ENCODE measurements at regions not wholly inside any gene's neighbourhood (a gene's known extent, or its start where the extent isn't known, plus 50 kb on each side); places are given as distances from the start of the nearest gene placed in this dataset.
"Not testable (repeated sequence)": the region's sequence is repeated elsewhere in the genome, so short reads cannot be mapped to it uniquely, and the experiment has no call there.

DNA sequence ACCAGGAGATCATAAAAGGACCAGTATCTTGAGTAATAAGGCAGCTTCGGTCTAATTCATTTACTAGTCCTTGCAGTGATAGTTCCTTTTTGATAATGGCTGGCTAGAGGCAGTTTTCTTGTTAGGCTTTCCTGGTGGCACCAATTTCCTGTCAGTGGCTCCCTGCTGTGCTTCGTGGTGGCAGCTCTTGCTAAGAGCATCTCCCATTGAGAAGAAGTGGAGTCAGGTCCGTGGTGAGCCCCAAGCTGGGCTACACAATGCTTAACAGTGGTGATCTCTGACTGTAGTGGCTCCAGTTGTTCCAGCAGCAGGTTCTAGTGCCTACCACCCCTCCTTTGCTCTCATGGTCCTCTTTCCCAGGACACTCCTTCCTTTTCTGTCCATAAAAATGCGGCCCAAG, 111.2 kb downstream of the RAP2B start:
- no peak for ATAC-seq
- intact Hi-C loops (cut with DNase I), result no loop called here
- H3K27ac ChIP-seq, result no peak overlapping the region
- no peaks in the 10 kb centered on the region for H3K27me3 ChIP-seq
- no peaks in the 10 kb centered on the region for H3K36me3 ChIP-seq
- TF ChIP-seq POLR2A (IDR thresholded peaks at IDR 0.05), result no peak
- TF ChIP-seq, protein P1, sequence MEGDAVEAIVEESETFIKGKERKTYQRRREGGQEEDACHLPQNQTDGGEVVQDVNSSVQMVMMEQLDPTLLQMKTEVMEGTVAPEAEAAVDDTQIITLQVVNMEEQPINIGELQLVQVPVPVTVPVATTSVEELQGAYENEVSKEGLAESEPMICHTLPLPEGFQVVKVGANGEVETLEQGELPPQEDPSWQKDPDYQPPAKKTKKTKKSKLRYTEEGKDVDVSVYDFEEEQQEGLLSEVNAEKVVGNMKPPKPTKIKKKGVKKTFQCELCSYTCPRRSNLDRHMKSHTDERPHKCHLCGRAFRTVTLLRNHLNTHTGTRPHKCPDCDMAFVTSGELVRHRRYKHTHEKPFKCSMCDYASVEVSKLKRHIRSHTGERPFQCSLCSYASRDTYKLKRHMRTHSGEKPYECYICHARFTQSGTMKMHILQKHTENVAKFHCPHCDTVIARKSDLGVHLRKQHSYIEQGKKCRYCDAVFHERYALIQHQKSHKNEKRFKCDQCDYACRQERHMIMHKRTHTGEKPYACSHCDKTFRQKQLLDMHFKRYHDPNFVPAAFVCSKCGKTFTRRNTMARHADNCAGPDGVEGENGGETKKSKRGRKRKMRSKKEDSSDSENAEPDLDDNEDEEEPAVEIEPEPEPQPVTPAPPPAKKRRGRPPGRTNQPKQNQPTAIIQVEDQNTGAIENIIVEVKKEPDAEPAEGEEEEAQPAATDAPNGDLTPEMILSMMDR (IDR thresholded peaks at IDR 0.05), result no peak
- no peak overlapping the region for H3K4me3 ChIP-seq
- no peaks in the 10 kb centered on the region for H3K9me3 ChIP-seq
- WGBS (ENCODE audit: insufficient coverage, low coverage, low lambda C conversion rate, missing lambda C conversion rate), result 86% methylated on average over 1 of the region's 4 CpGs
- H3K4me1 ChIP-seq, result peaks cover 0 to 11% (median 5%) of the 10 kb centered on the region in 4 donors
- DNase-seq, result no peak

DNA sequence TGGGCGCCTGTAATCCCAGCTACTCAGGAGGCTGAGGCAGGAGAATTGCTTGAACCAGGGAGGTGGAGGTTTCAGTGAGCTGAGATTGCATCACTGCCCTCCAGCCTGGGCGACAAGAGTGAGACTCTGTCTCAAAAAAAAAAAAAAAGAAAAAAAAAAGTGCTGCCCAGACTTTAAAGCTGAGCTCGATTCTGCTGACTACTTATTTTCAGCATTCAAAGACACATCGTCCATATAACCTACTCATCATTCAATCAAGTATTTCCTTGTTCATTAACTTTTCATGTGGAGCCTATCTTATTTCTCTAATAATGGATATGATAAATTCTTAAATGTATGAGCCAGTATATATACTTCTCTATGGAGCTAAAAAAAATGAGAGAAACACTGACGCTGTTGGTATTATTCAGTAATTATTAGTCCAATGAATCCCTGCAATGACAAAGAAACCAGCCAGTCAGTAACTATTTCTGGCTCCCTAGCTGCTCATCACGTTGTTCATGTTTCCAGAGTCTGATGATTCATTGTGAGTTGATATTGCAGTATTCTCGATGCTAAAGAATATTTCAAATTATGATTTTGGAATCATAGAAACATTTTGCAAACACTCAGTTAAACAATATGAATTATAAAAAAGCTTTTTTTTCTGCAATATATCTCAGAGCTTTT, 111.9 kb downstream of the RAP2B start:
- H3K27me3 ChIP-seq, result no peaks in the 10 kb centered on the region
- ATAC-seq (no peak), DNase-seq (no peak)
- H3K4me3 ChIP-seq, result no peak overlapping the region
- TF ChIP-seq, protein P1 (IDR thresholded peaks at IDR 0.05), result no peak
- TF ChIP-seq POLR2A (IDR thresholded peaks at IDR 0.05), result no peak
- 55% methylated on average over 7 of the region's 7 CpGs for whole genome bisulfite sequencing (ENCODE audit: insufficient coverage, low coverage, low lambda C conversion rate, missing lambda C conversion rate)
- H3K27ac ChIP-seq, result no peak overlapping the region
- peaks cover 0 to 11% (median 5%) of the 10 kb centered on the region in 4 donors for H3K4me1 ChIP-seq
- no peaks in the 10 kb centered on the region for H3K9me3 ChIP-seq
- no peaks in the 10 kb centered on the region for H3K36me3 ChIP-seq
- intact Hi-C loops (cut with DNase I), result no loop called here

DNA sequence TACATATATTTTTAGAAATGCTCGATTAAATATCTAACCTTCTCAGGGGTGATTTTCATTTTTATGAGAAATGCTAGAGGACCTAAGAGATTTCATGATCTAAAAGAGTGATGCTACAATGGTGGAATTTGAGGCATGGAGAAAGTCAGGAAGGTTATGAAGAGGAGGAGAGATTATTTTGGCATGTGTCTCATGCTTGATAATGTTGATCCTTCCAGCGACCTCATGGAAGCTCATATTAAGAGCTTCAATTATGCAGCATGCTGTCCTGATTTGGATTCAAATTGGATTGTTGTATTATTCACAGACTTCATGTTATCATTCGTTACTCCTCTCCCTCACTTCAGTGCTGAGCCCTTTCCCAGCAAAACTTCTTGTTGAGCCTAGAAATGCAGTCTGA, 112.5 kb downstream of the RAP2B start:
- intact Hi-C loops (cut with DNase I), result no loop called here
- H3K36me3 ChIP-seq, result no peaks in the 10 kb centered on the region
- TF ChIP-seq, protein P1 (IDR thresholded peaks at IDR 0.05), result no peak
- no peak for TF ChIP-seq POLR2A (IDR thresholded peaks at IDR 0.05)
- DNase-seq (no peak), ATAC-seq (no peak)
- no peaks in the 10 kb centered on the region for H3K9me3 ChIP-seq
- H3K4me3 ChIP-seq, result no peak overlapping the region
- no peaks in the 10 kb centered on the region for H3K27me3 ChIP-seq
- H3K27ac ChIP-seq, result no peak overlapping the region
- H3K4me1 ChIP-seq, result peaks cover 0 to 9% (median 2%) of the 10 kb centered on the region in 4 donors
- 80% methylated on average over 2 of the region's 3 CpGs for WGBS (ENCODE audit: insufficient coverage, low coverage, low lambda C conversion rate, missing lambda C conversion rate)

DNA sequence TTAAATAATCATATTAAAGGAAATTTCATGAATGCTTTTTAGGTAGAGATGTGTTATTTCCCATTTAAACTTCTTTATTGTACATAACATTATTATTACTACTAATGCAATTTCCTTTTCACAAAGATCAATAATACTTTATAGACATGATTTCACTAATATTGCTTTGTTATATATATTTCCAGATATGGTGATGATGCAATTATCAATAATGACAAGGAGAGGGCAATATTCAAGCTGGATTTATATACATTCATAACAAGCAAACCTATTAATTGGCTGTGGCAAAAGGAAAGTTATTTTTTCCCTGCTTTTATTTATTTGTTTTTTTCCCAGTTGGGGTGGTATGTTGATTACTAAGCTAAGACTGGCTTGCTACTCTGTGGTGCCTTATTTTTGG, 113.5 kb downstream of the RAP2B start:
- Histone ChIP-seq H3K27ac (no peak overlapping the region), H3K4me1 (no peaks in the 10 kb centered on the region), H3K27me3 (no peaks in the 10 kb centered on the region), H3K36me3 (no peaks in the 10 kb centered on the region), H3K9me3 (no peaks in the 10 kb centered on the region), H3K4me3 (no peak overlapping the region)
- no peak for ATAC-seq
- DNase-seq, result no peak
- intact Hi-C loops (cut with DNase I), result no loop called here
- no peak for TF ChIP-seq POLR2A (IDR thresholded peaks at IDR 0.05)
- TF ChIP-seq, protein P1 (IDR thresholded peaks at IDR 0.05), result no peak

DNA sequence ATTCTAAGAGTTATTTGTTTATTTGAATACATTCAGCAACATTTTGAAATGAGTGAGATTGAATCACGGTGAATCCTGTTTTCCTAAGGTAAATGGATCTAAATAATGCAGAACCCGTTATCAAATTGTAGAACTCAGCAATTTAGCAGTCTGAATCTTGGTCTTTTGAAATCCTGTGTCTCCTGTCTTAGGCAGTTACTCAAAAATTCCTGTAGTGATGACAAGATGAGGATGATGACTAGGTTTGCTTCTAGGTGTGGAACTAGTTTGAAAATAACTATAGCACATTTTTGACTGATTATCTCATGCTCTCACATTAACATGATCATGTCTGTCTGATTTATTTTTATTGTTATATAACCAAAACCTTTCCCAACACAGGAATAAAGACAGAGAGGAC, 115.0 kb downstream of the RAP2B start:
- Histone ChIP-seq H3K9me3 (no peaks in the 10 kb centered on the region), H3K4me3 (no peak overlapping the region), H3K27me3 (no peaks in the 10 kb centered on the region), H3K4me1 (no peaks in the 10 kb centered on the region), H3K27ac (no peak overlapping the region), H3K36me3 (no peaks in the 10 kb centered on the region)
- intact Hi-C loops (cut with DNase I), result no loop called here
- DNase-seq (no peak), ATAC-seq (no peak)
- TF ChIP-seq, protein P1 (IDR thresholded peaks at IDR 0.05), result no peak
- TF ChIP-seq POLR2A (IDR thresholded peaks at IDR 0.05), result no peak
- 80% methylated on average over 2 of the region's 2 CpGs for WGBS (ENCODE audit: insufficient coverage, low coverage, low lambda C conversion rate, missing lambda C conversion rate)

DNA sequence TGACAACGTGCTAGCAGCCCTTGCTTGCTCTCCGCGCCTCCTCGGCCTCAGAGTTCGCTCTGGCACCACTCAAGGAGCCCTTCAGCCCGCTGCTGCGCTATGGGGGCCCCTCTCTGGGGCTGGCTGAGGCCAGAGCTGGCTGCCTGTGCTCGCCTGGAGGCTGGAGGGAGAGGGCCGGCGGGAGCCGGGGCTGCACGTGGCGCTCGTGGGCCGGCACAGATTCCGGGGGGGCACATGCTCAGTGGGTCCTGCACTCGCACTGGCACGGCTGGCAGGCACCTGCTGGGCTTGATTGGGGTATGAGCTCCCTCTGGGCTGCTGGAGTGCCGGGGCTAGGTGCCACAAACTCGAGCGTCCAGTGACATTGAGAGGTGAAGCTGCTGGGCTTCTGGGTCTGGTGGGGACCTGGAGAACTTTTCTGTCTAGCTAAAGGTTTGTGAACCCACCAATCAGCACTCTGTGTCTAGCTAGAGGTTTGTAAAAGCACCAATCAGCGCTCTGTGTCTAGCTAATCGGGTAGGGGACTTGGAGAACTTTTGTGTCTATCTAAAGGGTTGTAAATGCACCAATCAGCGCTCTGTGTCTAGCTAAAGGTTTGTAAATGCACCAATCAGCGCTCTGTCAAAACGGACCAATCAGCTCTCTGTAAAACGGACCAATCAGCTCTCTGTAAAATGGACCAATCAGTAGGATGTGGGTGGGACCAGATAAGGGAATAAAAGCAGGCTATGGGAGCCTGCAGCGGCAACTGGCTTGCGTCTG, 119.4 kb downstream of the RAP2B start:
- H3K4me3 ChIP-seq; H3K9me3 ChIP-seq; H3K4me1 ChIP-seq; H3K27ac ChIP-seq; H3K27me3 ChIP-seq; ATAC-seq; intact Hi-C loops (cut with DNase I); H3K36me3 ChIP-seq; DNase-seq: not testable (repeated sequence)
- 86% methylated on average over 5 of the region's 29 CpGs for WGBS (ENCODE audit: insufficient coverage, low coverage, low lambda C conversion rate, missing lambda C conversion rate)
